GM12875 (cell line): ENCODE measurements at regions not wholly inside any gene's neighbourhood (a gene's known extent, or its start where the extent isn't known, plus 50 kb on each side); places are given as distances from the start of the nearest gene placed in this dataset.

Source experiments
- H3K4me3 ChIP-seq: one replicate; pipeline ENCODE4 v1.5.1; 2011; ENCODE audit warnings: low read depth, low read length, control low read depth
- TF ChIP-seq, protein P1 (sequence below): IDR thresholded peaks from 2 replicates; pipeline ENCODE4 v1.5.1; 2011; ENCODE audit warnings: low read depth, mild to moderate bottlenecking, control low read depth, inconsistent platforms, low read length, moderate library complexity, borderline replicate concordance; ENCODE audit not compliant: insufficient read depth

DNA sequence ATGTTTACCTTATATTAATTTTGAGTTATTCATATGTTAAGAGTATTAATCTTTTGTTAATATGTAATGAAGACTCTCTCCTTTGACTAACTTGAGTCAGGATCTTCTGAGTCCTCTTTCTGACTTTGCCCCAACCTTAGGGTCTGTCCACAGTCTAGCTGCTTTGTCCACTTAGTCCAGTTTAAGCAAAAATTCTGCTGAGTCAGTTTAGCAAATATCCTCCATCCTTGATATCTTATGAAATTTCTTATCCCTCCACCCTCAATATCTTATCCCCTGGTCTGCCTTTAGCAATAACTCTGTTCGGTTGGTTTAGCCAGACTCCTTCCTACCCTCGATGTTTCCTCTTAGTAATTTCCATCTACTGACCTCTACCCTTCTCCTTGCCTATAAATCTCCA lies 91.7 kb downstream of the DIPK2A start:
- TF ChIP-seq, protein P1, sequence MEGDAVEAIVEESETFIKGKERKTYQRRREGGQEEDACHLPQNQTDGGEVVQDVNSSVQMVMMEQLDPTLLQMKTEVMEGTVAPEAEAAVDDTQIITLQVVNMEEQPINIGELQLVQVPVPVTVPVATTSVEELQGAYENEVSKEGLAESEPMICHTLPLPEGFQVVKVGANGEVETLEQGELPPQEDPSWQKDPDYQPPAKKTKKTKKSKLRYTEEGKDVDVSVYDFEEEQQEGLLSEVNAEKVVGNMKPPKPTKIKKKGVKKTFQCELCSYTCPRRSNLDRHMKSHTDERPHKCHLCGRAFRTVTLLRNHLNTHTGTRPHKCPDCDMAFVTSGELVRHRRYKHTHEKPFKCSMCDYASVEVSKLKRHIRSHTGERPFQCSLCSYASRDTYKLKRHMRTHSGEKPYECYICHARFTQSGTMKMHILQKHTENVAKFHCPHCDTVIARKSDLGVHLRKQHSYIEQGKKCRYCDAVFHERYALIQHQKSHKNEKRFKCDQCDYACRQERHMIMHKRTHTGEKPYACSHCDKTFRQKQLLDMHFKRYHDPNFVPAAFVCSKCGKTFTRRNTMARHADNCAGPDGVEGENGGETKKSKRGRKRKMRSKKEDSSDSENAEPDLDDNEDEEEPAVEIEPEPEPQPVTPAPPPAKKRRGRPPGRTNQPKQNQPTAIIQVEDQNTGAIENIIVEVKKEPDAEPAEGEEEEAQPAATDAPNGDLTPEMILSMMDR: no peak
- H3K4me3 ChIP-seq: no peak overlapping the region

DNA sequence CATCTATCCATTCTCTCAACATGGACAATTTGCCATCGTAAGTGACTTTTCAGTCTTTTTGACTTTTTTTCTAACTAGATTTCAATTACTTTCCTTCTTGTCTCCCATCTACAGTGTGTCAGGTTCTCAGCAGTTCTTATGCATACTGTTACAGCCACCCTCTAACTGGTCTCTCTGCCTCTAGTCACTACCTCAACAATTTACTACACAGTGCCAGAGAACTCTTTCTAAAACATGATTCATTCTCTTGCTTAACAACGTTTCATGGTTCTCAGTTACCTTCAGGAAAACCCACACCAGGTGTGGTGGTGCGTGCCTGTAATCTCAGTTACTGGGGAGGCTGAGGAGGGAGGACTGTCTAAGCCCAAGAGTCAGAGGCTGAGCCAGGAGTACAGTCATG lies 95.4 kb downstream of the DIPK2A start:
- no peak overlapping the region for H3K4me3 ChIP-seq
- TF ChIP-seq, protein P1: no peak

DNA sequence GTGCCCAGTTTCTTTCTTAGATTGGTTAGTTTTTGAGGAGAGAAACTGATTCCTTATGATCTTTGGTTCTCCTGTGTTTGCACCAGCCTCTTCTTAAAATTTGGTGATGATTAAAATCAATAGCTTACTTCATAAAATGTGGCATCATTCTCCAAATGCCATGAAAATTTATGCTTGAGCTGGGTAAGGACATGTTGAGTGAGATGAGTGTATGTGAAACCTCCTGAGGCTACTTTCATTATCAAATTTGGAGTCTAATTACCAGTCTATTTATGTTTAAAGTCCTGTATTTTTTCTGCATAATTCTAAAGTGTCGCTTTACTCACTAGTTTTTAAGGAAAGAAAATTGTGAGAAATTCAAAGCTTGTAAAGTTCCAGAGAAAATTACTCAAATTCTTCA lies 102.1 kb downstream of the DIPK2A start:
- no peak overlapping the region for H3K4me3 ChIP-seq
- TF ChIP-seq, protein P1: no peak

DNA sequence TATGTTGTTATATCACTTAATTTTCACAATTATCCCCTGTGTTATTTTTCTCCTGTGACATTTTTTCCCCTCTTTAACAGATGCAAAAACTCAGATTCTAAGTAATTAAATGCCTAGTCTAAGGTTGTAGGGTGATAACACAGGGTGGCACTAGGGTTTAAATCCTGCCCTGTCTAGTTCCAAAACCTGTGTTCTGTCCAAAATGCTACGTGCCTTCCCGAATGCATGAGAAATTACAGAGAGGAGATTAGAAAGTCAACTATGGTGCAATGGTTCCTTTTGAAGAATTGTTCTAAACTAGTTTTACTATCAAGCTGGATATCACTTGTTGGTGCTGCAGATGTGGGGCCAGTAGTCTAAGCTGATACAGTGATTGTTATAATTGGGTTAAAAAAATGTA lies 108.0 kb downstream of the DIPK2A start:
- H3K4me3 ChIP-seq: no peak overlapping the region
- TF ChIP-seq, protein P1: no peak

DNA sequence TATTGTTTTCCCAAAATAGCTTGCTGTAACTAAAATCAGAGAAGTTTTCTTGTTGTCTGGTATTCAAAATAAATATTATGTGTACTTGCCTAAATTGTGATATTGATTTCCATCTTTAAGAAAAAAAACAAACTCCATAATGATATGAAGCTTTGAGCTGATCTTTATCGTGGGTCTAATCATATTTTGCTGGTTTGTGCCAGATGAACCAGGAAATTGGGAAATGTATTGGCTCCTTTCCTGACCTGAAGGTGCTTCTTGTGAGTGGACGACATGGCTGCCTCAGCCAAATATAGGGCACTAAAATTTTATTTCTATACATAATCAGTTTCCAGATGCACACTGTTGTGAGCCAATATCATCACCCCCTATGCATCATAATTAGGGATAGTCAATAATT lies 113.3 kb downstream of the DIPK2A start:
- TF ChIP-seq, protein P1: no peak

DNA sequence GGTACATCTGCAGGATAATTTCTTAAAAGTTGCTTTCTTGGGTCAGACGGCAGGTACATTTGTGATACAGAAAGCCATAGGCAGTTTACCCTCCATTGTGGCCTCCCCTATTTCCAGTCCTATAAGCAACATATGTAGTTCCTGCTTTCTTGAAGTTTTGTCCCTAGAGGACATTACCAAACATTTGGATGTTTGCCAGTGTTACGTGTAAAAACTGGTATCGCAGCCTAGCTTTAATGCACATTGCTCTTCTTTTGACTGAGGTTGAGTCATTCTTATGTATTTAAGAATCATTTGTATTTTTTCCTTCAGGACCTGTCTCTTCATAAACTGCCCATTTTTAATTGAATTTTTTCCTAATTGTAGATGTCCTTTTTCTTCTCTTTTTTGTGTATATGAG lies 114.3 kb downstream of the DIPK2A start:
- H3K4me3 ChIP-seq: no peak overlapping the region

More for the DNA sequence above, 113.3 kb downstream of the DIPK2A start:
- H3K4me3 ChIP-seq: no peak overlapping the region

DNA sequence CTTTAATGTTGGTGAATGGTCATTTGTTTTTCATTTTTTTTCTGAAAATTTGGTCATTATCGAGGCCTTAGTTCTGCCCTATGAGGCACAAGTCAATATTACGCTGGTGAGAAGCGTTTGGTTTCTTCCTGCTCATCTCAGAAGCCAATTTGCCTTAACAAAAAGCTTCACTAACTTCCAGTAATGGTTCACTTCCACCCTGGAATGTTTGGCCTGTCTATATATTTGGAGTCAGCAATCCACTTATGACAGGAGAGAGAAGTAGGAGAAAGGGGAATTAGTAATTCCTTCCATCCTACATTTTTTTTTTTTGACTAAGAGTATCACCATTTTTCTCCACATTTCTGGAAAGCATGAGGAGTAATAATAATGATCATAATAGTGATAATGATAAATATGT lies 124.4 kb downstream of the DIPK2A start:
- TF ChIP-seq, protein P1: no peak
- no peak overlapping the region for H3K4me3 ChIP-seq

More for the DNA sequence above, 114.3 kb downstream of the DIPK2A start:
- TF ChIP-seq, protein P1: no peak
